Bronchial epithelial cell (primary cell): ENCODE measurements at regions not wholly inside any gene's neighbourhood (a gene's known extent, or its start where the extent isn't known, plus 50 kb on each side); places are given as distances from the start of the nearest gene placed in this dataset.
"Not testable (repeated sequence)": the region's sequence is repeated elsewhere in the genome, so short reads cannot be mapped to it uniquely, and the experiment has no call there.

Experiments used
- DNase-seq: peaks from one replicate; pipeline ENCODE4 v3.0.0-alpha.2; 2010; ENCODE audit warnings: low read depth
- FAIRE-seq: peaks from 2 replicates; lab custom pipeline; 2011; peaks lifted over from hg19 to GRCh38; lab: Jason Lieb, UNC
- H3K27me3 ChIP-seq: 2 replicates; pipeline ENCODE4 v1.5.1; 2011; ENCODE audit warnings: low read length; ENCODE audit not compliant: control insufficient read depth, insufficient read depth
- H3K36me3 ChIP-seq: 2 replicates; pipeline ENCODE4 v1.5.1; 2011; ENCODE audit warnings: low read length; ENCODE audit not compliant: control insufficient read depth, insufficient read depth
- H3K4me3 ChIP-seq: 2 replicates; pipeline ENCODE4 v1.5.1; 2011; ENCODE audit warnings: mild to moderate bottlenecking, low read depth, low read length, control low read depth
- TF ChIP-seq, protein P1 (sequence below): IDR thresholded peaks from 2 replicates; pipeline ENCODE4 v1.5.1; 2011; ENCODE audit warnings: mild to moderate bottlenecking, moderate library complexity, low read length, control low read depth, inconsistent platforms; ENCODE audit not compliant: insufficient read depth, severe bottlenecking

DNA sequence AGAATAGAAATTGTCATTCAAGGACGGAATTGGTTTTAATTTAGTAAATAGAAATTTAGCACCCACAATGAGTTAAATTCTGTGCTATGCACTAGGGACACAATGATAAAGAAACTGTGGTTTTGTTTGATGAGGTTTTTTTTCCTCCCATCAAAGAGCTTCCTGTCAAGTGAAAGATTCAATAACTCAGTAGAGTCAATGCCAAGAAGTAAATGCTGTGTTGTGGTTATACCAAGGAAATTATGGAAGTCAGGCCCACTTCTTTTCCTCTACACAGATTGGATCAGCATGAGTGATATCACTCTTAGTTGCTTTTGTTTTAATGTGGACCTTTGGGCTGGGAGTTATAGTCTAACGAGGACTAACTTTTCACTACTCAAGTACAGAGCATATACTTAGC is 1269.6 kb upstream of the ADGRL2 start:
- TF ChIP-seq, protein P1, sequence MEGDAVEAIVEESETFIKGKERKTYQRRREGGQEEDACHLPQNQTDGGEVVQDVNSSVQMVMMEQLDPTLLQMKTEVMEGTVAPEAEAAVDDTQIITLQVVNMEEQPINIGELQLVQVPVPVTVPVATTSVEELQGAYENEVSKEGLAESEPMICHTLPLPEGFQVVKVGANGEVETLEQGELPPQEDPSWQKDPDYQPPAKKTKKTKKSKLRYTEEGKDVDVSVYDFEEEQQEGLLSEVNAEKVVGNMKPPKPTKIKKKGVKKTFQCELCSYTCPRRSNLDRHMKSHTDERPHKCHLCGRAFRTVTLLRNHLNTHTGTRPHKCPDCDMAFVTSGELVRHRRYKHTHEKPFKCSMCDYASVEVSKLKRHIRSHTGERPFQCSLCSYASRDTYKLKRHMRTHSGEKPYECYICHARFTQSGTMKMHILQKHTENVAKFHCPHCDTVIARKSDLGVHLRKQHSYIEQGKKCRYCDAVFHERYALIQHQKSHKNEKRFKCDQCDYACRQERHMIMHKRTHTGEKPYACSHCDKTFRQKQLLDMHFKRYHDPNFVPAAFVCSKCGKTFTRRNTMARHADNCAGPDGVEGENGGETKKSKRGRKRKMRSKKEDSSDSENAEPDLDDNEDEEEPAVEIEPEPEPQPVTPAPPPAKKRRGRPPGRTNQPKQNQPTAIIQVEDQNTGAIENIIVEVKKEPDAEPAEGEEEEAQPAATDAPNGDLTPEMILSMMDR, result no peak
- FAIRE-seq (no peak), DNase-seq (no peak)
- Histone ChIP-seq H3K4me3 (no peak overlapping the region), H3K36me3 (no peaks in the 10 kb centered on the region), H3K27me3 (no peaks in the 10 kb centered on the region)

DNA sequence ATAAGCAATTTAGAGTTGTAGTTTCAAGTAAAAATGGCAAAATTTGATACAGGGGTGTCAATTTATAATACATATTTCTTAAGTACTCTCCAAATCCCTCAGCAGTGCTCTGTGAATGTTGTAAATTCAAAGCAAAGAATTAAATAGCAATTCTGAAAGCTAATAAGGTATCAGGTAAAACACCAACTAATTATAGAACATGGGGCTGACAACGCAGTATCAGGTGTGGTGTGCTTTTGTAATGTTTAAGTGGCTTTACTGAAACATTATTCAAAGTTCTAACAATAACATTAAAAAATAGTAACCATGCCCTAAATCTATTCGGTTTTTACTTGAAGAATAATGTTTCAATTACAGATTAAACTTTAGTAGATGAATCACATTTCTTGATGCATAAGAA is 1271.2 kb upstream of the ADGRL2 start:
- FAIRE-seq (no peak), DNase-seq (no peak)
- Histone ChIP-seq H3K4me3 (no peak overlapping the region), H3K36me3 (no peaks in the 10 kb centered on the region), H3K27me3 (no peaks in the 10 kb centered on the region)
- TF ChIP-seq, protein P1, result no peak

DNA sequence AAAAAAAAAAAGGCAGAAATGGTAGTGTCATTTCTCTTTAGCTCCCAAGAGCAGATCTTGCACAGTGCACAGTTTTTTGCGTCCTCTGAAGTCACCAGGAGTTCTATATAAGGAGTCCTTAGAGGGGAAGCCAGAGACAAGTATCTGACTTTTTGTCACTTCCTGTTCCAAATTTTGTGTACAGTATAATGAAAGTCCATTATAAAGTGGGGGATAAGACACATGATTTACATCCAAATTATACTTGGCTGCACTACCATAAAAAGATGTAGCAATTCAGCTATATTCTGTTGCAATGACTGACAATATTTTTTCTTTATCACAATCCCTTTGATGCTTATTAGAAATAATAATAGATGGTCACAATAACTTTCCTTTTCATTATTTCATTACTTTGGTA is 1276.9 kb upstream of the ADGRL2 start:
- no peak for FAIRE-seq
- Histone ChIP-seq H3K27me3 (no peaks in the 10 kb centered on the region), H3K4me3 (no peak overlapping the region), H3K36me3 (no peaks in the 10 kb centered on the region)
- TF ChIP-seq, protein P1, result no peak
- no peak for DNase-seq

DNA sequence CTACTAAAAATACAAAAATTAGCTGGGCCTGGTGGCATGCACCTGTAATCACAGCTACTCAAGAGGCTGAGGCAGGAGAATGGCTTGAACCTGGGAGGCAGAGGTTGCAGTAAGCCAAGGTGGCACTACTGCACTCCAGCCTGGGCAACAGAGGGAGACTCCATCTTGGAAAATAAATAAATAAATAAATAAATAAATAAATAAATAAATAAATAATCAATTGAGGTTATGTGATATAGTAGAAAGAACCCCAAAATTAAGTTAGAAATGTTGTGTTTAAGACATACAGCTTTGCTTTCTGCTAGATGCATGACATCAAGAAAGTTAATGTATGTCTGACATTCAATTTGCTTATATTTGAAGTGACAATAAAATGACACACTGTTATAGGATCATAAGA is 1277.7 kb upstream of the ADGRL2 start:
- not testable (repeated sequence) for FAIRE-seq, DNase-seq, H3K4me3 ChIP-seq, H3K27me3 ChIP-seq, H3K36me3 ChIP-seq

DNA sequence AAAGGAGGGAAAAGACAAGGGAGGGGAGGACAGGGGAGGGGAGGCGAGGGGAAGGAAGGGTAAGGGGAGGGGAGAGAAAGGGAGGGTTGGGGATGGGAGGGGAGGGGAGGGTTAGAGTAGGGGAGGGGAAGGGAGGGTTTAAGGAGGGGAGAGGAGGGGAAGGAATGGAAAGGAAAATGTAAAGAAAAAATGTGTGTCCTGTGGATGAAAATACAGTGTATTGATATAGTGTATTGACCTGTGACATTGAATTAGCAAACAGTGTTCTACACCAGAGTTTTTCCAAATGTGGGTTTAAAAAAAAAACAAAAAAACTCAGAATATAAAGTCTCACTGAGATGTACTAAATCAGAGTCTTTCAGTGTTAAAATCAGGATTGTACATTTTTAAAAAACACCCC is 1279.8 kb upstream of the ADGRL2 start:
- Histone ChIP-seq H3K36me3 (no peaks in the 10 kb centered on the region), H3K27me3 (no peaks in the 10 kb centered on the region), H3K4me3 (no peak overlapping the region)
- FAIRE-seq (no peak), DNase-seq (no peak)
- TF ChIP-seq, protein P1, result no peak

DNA sequence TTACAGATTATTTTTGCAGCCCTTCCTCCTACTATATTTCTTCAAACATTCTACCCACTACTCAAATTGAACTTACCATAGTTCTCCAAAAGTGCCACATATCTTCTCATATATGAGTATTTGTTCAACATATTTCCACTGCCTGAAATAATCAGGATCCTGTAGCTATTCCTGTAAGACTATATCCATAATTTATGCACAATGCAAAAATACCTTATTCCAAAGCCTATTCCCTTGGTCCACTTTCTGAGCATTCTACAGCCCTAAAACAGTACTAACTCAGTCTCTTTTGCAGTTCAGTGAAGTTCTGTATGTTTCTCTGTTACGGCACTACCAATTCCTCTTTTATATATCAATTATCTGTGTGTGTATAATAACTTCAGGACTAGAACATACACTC is 1283.7 kb upstream of the ADGRL2 start:
- Histone ChIP-seq H3K36me3 (no peaks in the 10 kb centered on the region), H3K27me3 (no peaks in the 10 kb centered on the region), H3K4me3 (no peak overlapping the region)
- TF ChIP-seq, protein P1, result no peak
- FAIRE-seq, result no peak
- DNase-seq, result no peak
